Right lobe of liver (tissue), 6 donors: ENCODE measurements at regions not wholly inside any gene's neighbourhood (a gene's known extent, or its start where the extent isn't known, plus 50 kb on each side); places are given as distances from the start of the nearest gene placed in this dataset.

Experiments
- ATAC-seq, 4 donors: fragments of 200-7000 bp; cut with Tn5 transposase; one replicate each; pipeline ENCODE4 v1.9.1; 2020; ENCODE audit warnings: mild to moderate bottlenecking in 4 of 4, moderate library complexity in 4 of 4
- DNase-seq, 3 donors: peaks; one replicate each; pipeline ENCODE4 v3.0.0-alpha.2; 2020
- H3K27ac ChIP-seq, 3 donors: fragments of 200-600 bp; one replicate each; pipeline ENCODE4 v1.8.0; 2022
- H3K27me3 ChIP-seq, 2 donors: fragments of 200-600 bp; one replicate each; pipeline ENCODE4 v1.8.0; 2022
- H3K36me3 ChIP-seq, 4 donors: fragments of 200-600 bp; sonication (generic) in 1 of 4; one replicate each; pipeline versions ENCODE4 v1.5.1 to v1.8.0; 2017 to 2022; ENCODE audit warnings: control low read depth in 1 of 4
- H3K4me1 ChIP-seq, 4 donors: fragments of 200-600 bp; sonication (generic) in 1 of 4; one replicate each; pipeline versions ENCODE4 v1.5.1 to v1.8.0; 2017 to 2022; ENCODE audit warnings: control low read depth in 1 of 4
- H3K4me3 ChIP-seq, 3 donors: fragments of 200-600 bp; one replicate each; pipeline ENCODE4 v1.8.0; 2022
- H3K9me3 ChIP-seq, 4 donors: fragments of 200-600 bp; sonication (generic) in 1 of 4; one replicate each; pipeline versions ENCODE4 v1.5.1 to v1.8.0; 2017 to 2022; ENCODE audit warnings: control low read depth in 1 of 4
- POLR2A ChIP-seq: fragments of 450-650 bp; IDR thresholded peaks from one replicate; pipeline ENCODE4 v1.6.1; 2017; ENCODE audit warnings: antibody characterized with exemption, mild to moderate bottlenecking
- WGBS: methylation state at CpG from one replicate; pipeline ENCODE4 v1.1.6; 2018; ENCODE audit warnings: low coverage, low lambda C conversion rate; ENCODE audit not compliant: insufficient coverage; ENCODE audit errors: missing lambda C conversion rate; 5-methylcytosine and 5-hydroxymethylcytosine counted together
- intact Hi-C, 2 donors: fragments of 100-400 bp; cut with DNase I; formaldehyde crosslinking; loops; one replicate each; pipeline versions ENCODE4 v1.11.2 to v1.14.1; 2022
- TF ChIP-seq, protein P1 (sequence below), 4 donors: fragments of 200-600 bp in 3 of 4; fragments of 450-650 bp in 1 of 4; IDR thresholded peaks; one replicate each; pipeline versions ENCODE4 v1.5.1 to v1.8.0; 2016 to 2022; ENCODE audit warnings: antibody characterized with exemption in 4 of 4, mild to moderate bottlenecking in 2 of 4
- donor health status: DM: no; HTN: yes; CAD: no.
- donor health status: DM: no; HTN: no; CAD: no.
- donor health status: DM: no; HTN: no; CAD: no.
- donor health status: DM: no; HTN: yes; CAD: no.
- donor health status: DM: no; HTN: yes; CAD: no.

DNA sequence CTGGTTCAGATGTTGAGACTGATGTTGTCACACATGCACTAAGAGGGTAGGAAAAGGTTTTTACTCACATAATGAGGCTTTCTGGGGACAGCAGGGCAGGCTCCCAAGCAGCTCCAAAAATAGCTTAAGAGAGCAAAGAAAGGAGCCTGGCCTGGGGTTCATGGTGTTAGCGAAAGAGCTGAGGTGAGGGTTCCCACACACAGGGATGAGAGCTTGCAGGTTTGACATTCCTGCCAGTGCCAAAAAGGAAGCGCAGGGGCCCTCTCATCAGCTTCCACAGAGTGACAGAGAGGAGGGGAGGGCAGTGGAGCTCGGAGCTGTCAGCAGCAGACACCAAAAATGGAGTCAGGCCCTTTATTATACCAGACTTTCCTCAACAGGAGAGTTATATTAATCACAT is 65.5 kb upstream of the FAM216B start:
- DNase-seq (no peak), ATAC-seq (no peak)
- H3K4me3 ChIP-seq: no peak overlapping the region
- no peaks in the 10 kb centered on the region for H3K27me3 ChIP-seq
- no peak overlapping the region for H3K27ac ChIP-seq
- intact Hi-C loops: no loop called here
- no peaks in the 10 kb centered on the region for H3K36me3 ChIP-seq
- H3K9me3 ChIP-seq: no peaks in the 10 kb centered on the region
- no peak for TF ChIP-seq POLR2A
- TF ChIP-seq, protein P1, sequence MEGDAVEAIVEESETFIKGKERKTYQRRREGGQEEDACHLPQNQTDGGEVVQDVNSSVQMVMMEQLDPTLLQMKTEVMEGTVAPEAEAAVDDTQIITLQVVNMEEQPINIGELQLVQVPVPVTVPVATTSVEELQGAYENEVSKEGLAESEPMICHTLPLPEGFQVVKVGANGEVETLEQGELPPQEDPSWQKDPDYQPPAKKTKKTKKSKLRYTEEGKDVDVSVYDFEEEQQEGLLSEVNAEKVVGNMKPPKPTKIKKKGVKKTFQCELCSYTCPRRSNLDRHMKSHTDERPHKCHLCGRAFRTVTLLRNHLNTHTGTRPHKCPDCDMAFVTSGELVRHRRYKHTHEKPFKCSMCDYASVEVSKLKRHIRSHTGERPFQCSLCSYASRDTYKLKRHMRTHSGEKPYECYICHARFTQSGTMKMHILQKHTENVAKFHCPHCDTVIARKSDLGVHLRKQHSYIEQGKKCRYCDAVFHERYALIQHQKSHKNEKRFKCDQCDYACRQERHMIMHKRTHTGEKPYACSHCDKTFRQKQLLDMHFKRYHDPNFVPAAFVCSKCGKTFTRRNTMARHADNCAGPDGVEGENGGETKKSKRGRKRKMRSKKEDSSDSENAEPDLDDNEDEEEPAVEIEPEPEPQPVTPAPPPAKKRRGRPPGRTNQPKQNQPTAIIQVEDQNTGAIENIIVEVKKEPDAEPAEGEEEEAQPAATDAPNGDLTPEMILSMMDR (IDR thresholded peaks at IDR 0.05): no peak
- 53% methylated on average over 2 of the region's 3 CpGs for WGBS
- H3K4me1 ChIP-seq: no peaks in the 10 kb centered on the region

DNA sequence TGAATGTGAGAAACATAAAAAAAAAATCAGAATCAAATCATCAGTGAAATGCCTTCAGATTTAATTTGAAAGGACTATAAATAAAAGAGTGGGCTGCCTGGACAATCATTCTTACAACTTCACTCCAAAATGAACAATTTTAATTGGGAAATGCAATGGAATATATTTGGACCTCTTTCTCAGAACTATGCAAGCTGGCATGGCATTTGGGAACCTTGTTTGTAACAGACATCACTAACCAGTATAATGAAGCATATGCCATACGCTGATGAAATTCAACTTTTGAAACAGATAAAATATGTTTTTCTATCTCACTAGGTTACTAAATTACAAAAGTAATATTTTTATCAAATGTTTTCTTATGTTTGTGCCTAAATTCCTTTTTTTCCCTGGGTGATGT is 64.2 kb upstream of the FAM216B start:
- 83% methylated on average over 1 of the region's 1 CpG for WGBS
- no peaks in the 10 kb centered on the region for H3K9me3 ChIP-seq
- ATAC-seq: no peak
- H3K27ac ChIP-seq: no peak overlapping the region
- H3K4me1 ChIP-seq: no peaks in the 10 kb centered on the region
- no peaks in the 10 kb centered on the region for H3K36me3 ChIP-seq
- no peaks in the 10 kb centered on the region for H3K27me3 ChIP-seq
- no peak for DNase-seq
- TF ChIP-seq, protein P1 (IDR thresholded peaks at IDR 0.05): no peak
- TF ChIP-seq POLR2A: no peak
- H3K4me3 ChIP-seq: no peak overlapping the region
- intact Hi-C loops: no loop called here

DNA sequence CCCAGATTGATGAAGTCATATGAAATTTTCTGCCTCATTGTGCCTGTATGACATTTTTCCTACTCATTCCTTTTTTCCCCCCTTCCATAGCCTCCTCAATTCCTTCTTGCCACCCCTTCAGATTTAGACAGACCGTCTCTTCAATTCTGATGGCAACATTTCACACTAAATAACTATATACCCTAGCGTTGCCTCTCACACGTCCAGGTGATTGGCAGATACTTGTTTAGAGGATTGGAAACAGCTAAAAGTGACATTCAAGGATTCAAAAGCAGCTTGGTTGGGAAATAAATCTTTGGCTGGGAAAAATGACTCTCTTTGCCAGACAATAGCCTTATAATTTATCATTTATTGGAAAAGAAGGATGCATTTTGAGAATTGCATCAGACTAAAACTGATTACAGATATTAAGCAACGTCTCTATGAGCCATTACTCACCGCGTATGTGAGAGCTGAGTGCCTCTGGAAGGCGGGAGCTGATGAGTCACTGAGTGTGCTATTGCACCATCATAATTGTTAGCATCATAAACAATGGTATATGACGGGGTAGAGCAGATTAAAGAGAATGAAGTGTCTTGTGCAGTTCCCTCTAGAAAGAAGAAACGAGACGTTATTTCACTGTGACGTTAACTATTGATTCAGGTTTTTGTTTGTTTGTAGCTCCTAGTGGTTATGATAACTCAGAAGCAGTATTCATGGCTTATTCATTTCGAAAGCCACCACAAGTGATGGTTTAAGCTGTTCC is 61.1 kb upstream of the FAM216B start:
- TF ChIP-seq POLR2A: no peak
- TF ChIP-seq, protein P1 (IDR thresholded peaks at IDR 0.05): no peak
- Histone ChIP-seq H3K4me1 (no peaks in the 10 kb centered on the region), H3K36me3 (no peaks in the 10 kb centered on the region), H3K27ac (no peak overlapping the region), H3K4me3 (no peak overlapping the region), H3K9me3 (no peaks in the 10 kb centered on the region), H3K27me3 (no peaks in the 10 kb centered on the region)
- WGBS: 37% methylated on average over 12 of the region's 12 CpGs
- DNase-seq: no peak
- ATAC-seq: peak in 1 of 4 donors; percentile 57
- intact Hi-C loops: no loop called here

DNA sequence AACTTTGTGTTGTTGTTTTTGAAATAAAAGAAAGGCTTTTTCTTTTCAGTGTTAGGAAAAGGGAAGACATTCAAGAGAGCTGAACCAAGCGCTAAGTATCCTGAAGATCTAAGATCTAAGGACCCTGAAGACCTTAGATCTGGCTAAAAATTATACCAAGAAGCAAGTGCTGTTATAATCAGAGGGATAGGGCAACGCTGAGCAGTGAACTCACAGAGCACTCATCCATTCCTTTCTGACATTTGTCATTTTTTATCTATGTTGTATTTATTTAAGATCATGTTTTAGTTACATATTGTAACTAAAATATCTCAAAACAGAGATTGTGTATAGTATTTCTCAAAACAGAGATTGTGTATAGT is 60.5 kb upstream of the FAM216B start:
- WGBS: 53% methylated on average over 2 of the region's 2 CpGs
- no peaks in the 10 kb centered on the region for H3K9me3 ChIP-seq
- H3K4me1 ChIP-seq: no peaks in the 10 kb centered on the region
- ATAC-seq (no peak), DNase-seq (no peak)
- intact Hi-C loops: no loop called here
- no peak overlapping the region for H3K27ac ChIP-seq
- H3K4me3 ChIP-seq: no peak overlapping the region
- H3K36me3 ChIP-seq: no peaks in the 10 kb centered on the region
- H3K27me3 ChIP-seq: no peaks in the 10 kb centered on the region
- TF ChIP-seq, protein P1 (IDR thresholded peaks at IDR 0.05): no peak
- TF ChIP-seq POLR2A: no peak
